ENCODE measurements at regions not wholly inside any gene's neighbourhood (a gene's known extent, or its start where the extent isn't known, plus 50 kb on each side); places are given as distances from the start of the nearest gene placed in this dataset.
"Not testable (repeated sequence)": the region's sequence is repeated elsewhere in the genome, so short reads cannot be mapped to it uniquely, and the experiment has no call there.

DNA sequence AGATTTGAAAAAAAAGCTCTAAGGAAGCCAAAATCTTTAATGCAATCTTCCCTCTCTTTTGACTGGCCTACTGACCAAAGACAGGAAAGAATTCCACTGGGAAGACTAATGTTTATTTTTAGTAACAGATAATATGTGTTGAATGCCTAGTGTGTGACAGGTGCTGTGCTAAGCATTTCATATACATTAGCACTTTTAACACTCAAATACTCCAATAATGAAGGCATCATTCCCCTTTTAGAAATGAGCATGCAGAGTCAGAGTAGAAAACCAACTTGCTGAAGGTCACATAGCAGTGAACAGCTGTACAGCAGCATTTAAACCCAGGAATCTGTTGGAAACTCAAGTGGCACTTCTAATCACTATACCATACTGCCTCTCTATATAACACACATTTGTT is 170.6 kb downstream of the MINAR1 start:
- no peak for DNase-seq (ENCODE audit: low read depth in 2 of 2)

DNA sequence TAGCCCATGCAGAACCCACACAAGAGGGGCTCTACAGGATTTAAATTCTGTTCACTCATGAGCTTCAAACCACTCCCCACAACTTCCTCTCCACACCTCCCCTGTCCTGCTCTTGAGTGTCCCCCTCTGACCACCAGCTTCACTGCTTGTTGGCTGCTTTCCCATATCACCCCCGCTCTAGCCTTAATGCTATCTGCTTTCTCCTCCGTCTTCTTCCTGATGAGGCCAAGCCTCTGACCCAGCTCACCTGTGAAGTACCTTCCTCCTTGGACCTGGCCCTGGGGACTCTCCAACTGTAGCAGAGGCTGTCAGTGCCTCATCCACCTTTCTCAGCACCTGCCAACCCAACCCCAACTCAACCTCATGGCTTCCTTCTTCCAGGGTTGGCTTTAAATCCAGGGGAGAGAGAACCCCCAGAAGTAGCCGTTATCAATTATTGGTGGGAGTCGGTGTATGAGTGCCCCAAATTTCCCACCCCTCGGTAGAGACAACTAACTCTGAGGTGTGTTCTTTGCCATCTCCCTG is 174.8 kb downstream of the MINAR1 start:
- no peak for DNase-seq (ENCODE audit: low read depth in 2 of 2)

- DNase-seq (ENCODE audit: low read depth in 2 of 2), result no peak
These were observed 176.1 kb downstream of the MINAR1 start for GRCh38 chr15:79608066-79608864.

DNA sequence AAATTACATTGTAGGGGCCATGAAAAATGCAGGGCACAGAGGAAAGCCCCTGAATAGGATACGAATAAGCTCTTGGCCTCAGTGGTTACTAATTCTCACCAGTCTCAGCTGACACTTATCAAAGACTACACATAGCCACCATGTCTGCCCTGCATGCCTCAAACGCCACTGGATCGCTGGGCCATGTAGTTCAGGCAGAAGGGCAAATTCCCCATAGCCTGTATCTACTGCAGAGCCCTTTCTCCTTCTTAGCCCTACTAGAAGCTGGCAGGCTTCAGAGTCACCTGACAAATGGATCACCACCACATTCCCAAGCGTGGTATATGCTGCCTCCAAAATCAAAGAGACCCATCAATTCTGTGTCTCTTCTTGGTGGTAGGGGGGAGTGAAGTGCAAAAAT is 177.4 kb downstream of the MINAR1 start:
- DNase-seq (ENCODE audit: low read depth in 2 of 2), result no peak

DNA sequence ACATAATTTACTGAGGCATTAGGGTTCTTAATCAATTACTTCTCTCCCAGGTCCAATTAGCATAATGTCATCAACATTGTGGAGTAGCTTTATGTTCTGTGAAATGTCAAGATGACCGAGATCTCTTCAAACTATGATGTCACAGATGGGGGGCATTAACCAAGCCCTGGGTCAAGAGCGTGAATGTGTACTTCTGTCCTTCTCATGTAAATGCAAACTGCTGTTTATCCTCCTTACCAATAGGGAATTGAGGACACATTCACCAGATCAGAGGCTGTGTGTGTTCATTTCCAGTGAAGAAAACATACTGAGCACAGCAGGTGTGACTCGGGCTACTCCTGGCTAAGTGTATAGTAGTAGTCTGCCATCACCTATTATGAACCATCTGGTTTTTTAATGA is 177.9 kb downstream of the MINAR1 start:
- DNase-seq (ENCODE audit: low read depth in 2 of 2), result no peak

GRCh38 chr15:79615754-79616153 is 183.6 kb downstream of the MINAR1 start:
- no peak for DNase-seq (ENCODE audit: low read depth in 2 of 2)

DNA sequence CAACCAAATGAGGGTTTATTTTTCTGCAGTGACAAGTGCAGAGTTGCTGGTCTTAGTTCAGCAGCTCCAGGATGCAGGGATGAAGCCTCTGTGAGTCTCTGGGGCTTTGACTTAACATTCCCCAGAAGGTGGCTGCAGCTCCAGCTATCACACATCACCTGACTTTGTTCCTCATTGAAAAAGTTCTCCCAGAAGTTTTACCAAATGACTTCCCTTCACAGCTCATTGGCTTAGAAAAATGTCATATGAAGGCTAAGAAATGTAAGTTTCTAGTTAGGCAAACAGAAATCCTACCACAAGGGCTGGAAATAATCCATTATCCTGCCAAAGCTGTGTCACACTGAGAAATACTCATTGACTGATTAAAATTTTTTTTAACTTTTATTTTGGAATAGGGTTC is 184.9 kb downstream of the MINAR1 start:
- no peak for DNase-seq (ENCODE audit: low read depth in 2 of 2)

- no peak for DNase-seq (ENCODE audit: low read depth in 2 of 2)
These were observed 188.1 kb downstream of the MINAR1 start for GRCh38 chr15:79620112-79620857.

GRCh38 chr15:79621805-79622204 is 189.7 kb downstream of the MINAR1 start:
- DNase-seq (ENCODE audit: low read depth in 2 of 2), result not testable (repeated sequence)

GRCh38 chr15:79623488-79623887 is 191.4 kb downstream of the MINAR1 start:
- no peak for DNase-seq (ENCODE audit: low read depth in 2 of 2)

DNA sequence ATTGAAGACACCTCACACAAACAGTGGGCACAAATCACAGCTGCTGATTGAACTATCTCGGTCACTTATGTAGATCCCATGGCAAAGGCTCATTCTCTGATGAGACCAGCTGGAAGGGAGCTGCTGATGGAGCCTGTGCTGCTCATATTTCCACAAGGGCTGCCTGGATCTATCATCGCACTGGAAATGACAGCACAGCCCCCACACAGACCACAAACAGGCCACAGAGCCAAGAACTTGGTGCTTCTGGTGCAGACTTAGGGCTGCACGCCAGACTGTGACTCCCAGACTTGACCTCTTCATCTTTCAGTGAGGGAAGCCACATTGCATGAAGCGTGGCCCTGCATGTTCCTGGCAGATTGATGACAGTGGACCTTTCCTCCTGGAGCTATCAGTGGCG is 197.6 kb downstream of the MINAR1 start:
- no peak for DNase-seq (ENCODE audit: low read depth in 2 of 2)

DNA sequence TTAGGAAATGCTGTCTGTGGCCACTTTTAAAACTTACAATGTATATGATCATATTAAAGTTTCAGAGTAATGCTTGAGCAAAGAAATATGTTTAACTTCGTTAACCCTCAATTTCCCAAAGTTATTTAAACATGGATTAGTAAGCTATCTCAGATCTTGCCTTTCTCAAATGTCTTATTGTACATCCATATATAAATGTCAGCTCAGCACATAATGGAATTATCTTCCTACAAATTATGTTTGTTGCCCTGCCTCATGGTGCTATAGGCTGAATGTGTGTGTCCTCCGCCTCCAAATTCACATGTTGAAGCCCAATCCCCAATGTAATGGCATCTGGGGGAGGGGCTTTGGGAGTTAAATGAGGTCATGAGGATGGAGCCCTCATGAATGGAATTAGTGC is 200.3 kb downstream of the MINAR1 start:
- DNase-seq (ENCODE audit: low read depth in 2 of 2), result no peak

DNA sequence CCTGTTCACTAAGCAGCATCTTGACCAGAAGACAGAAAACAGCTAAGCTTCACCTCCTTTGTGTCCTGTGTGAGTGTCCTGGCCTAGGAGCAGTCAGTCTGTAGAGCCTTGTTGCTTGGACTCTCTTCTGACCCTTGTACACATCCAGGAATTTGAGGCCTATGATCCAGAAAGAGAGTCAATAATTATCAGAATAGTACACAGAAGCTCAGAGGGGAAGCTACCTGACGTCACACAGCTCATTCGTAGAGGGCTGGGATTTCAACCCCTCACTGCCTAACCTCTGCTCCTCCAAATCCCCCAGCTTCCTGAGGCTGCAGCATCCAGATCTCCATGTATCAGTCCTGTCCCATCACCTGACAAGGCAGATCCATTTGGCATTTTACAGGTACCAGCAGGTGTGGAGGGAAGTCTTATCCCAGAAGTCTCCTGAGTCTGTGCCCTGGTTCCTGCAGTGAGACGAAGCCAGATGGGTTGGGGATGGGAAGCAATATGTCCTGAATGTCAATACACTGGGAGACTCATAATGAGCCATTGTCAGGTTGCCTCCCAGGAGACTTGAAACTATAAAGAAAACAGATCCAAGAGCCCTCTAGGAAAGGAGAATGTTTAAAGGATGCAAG is 203.1 kb downstream of the MINAR1 start:
- DNase-seq (ENCODE audit: low read depth in 2 of 2), result no peak

GRCh38 chr15:79635897-79636561 is 203.9 kb downstream of the MINAR1 start:
- DNase-seq (ENCODE audit: low read depth in 2 of 2), result no peak

- DNase-seq (ENCODE audit: low read depth in 2 of 2), result no peak
These were observed 208.1 kb downstream of the MINAR1 start for GRCh38 chr15:79640206-79640605.

DNA sequence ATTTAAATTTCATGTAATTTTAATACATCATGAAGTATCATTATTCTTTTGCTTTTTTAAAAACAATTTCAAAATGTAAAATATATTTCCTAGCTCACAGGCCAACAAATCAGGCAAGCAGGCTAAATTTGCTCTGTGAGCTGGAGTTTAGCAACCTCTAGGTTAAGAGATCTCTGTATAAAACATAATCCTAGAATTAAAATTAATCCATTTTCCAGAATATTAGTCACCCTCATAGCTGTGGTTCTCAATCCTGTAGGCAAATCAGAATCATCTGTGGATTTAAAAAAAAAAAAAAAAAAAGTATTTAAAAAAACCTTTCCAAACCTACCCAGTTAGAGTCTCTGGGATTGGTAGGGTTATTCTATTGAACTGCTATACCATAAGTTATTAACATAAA is 209.7 kb downstream of the MINAR1 start:
- DNase-seq (ENCODE audit: low read depth in 2 of 2), result no peak

GRCh38 chr15:79643393-79643792 is 211.3 kb downstream of the MINAR1 start:
- DNase-seq (ENCODE audit: low read depth in 2 of 2), result no peak

DNA sequence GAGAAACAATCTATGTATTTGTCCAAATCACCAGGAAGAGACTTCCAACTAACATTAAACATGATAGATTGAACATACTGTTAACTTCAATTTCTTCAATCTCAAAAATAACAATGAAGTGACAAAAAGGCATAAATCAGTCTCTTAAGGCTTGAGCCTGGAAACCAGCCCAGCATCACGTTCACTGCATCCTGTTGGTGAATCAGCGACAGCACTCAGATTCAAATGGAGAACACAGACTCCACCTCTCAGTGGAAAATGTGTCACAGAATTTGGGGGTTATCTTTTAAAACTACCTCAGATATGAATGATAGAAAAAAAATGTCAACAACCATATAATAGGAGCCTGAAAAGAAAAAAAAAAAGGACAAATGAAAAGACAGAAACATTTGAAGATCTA is 212.0 kb downstream of the MINAR1 start:
- peak in 1 of 2 donors; percentile 3 for DNase-seq (ENCODE audit: low read depth in 2 of 2)

- DNase-seq (ENCODE audit: low read depth in 2 of 2), result not testable (repeated sequence)
These were observed 220.8 kb downstream of the MINAR1 start for GRCh38 chr15:79652972-79653371.

DNA sequence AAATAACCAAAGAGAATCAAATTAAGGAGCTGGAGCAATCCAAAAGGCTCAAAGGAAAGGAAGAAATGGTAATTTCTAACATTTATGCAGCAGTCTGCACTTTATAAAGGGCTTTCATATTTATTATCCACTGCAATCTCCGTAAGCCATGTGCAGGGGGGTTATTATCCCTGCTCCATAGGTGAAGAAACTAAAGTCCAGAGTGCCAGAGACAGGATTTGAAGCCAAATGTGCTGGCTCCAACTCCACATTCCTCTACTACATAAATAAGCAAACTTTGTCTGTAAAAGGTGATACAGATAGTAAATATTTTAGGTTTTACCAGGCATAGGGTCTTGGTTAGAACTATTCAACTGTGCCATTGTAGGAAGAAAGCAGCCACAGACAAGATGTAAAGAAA is 221.4 kb downstream of the MINAR1 start:
- DNase-seq (ENCODE audit: low read depth in 2 of 2), result no peak

GRCh38 chr15:79656151-79657000 is 224.2 kb downstream of the MINAR1 start:
- no peak for DNase-seq (ENCODE audit: low read depth in 2 of 2)
